ENCODE measurements at regions not wholly inside any gene's neighbourhood (a gene's known extent, or its start where the extent isn't known, plus 50 kb on each side); places are given as distances from the start of the nearest gene placed in this dataset.

DNA sequence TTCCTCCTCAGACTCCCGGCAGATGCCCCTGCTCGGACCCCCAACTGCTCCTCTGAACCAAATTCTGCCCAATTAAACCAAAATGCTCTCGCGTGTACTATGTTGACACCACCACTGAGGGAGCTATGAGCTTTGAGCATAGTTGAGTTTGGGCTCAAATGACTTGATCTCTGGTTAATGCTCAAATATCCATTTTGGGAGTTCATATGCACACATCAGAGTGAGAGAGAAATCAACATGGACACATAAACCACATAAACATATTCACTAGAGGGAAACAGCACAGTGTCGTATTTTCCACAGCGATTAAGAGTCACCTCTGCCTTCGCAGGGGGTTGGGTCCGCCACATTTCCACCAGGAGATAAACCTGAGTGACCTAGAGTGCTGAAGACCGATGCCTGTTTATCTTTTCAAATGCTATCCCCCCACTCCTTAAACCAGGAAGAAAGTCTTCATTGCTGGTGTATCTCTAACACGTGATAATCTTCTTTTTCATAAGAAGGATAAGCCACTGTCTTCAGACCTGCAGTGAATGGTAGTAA, 59.4 kb upstream of the FOXN3 start:
- no TSS peak for BruUV-seq (replicated peaks)
- no peaks in the 10 kb centered on the region for H3K79me2 ChIP-seq (ENCODE audit: low read depth)
- intact Hi-C loops (cut with micrococcal nuclease; ENCODE audit: unreplicated experiment) = no loop called here
- no peaks in the 10 kb centered on the region for H3F3A ChIP-seq (ENCODE audit: insufficient read depth, low read depth)
- CTCF ChIA-PET = no interaction called here
- POLR2A ChIA-PET (ENCODE audit: unreplicated experiment) = no interaction called here
- H2AFZ ChIP-seq = no peak overlapping the region
- H3K36me3 ChIP-seq (ENCODE audit: low read depth) = no peaks in the 10 kb centered on the region
- TF ChIP-seq, protein P1, sequence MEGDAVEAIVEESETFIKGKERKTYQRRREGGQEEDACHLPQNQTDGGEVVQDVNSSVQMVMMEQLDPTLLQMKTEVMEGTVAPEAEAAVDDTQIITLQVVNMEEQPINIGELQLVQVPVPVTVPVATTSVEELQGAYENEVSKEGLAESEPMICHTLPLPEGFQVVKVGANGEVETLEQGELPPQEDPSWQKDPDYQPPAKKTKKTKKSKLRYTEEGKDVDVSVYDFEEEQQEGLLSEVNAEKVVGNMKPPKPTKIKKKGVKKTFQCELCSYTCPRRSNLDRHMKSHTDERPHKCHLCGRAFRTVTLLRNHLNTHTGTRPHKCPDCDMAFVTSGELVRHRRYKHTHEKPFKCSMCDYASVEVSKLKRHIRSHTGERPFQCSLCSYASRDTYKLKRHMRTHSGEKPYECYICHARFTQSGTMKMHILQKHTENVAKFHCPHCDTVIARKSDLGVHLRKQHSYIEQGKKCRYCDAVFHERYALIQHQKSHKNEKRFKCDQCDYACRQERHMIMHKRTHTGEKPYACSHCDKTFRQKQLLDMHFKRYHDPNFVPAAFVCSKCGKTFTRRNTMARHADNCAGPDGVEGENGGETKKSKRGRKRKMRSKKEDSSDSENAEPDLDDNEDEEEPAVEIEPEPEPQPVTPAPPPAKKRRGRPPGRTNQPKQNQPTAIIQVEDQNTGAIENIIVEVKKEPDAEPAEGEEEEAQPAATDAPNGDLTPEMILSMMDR (conservative IDR thresholded peaks at IDR 0.05) = no peak
- no peak for TF ChIP-seq EZH2 (IDR thresholded peaks at IDR 0.05; ENCODE audit: low read depth)
- no peak for DNase-seq
- H3K4me1 ChIP-seq (replicated peaks; ENCODE audit: insufficient read depth) = no peaks in the 10 kb centered on the region
- H3K27me3 ChIP-seq (ENCODE audit: insufficient read depth, low read depth) = no peaks in the 10 kb centered on the region
- H3K27ac ChIP-seq = no peak overlapping the region
- H3K9me3 ChIP-seq (ENCODE audit: insufficient read depth, low read depth) = no peaks in the 10 kb centered on the region
- H3K4me3 ChIP-seq = no peak overlapping the region
- H3K9me2 ChIP-seq (ENCODE audit: insufficient read depth) = no peaks in the 10 kb centered on the region
- no peaks in the 10 kb centered on the region for H4K20me1 ChIP-seq (ENCODE audit: insufficient read depth)
- H3K4me2 ChIP-seq = no peak overlapping the region

DNA sequence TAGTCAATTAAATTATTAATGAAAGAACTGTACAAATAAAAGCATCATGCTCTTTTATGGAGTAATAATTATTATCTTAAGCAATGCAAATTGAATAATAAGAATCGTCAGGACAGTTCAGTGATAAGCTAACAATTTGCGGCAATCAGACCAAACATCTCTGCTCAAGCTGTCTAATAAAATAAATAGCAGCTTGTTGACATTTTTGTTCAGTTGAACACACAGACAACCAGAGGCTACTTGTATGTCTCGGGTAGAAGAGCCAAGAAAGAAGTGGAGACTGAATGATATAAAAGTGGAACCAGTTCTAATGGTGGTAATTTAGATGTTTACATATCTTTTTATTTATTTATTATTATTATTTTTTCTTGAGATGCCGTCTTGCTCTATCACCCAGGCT, 57.4 kb upstream of the FOXN3 start:
- TF ChIP-seq, protein P1 (conservative IDR thresholded peaks at IDR 0.05) = no peak
- TF ChIP-seq EZH2 (IDR thresholded peaks at IDR 0.05; ENCODE audit: low read depth) = no peak
- intact Hi-C loops (cut with micrococcal nuclease; ENCODE audit: unreplicated experiment) = no loop called here
- Histone ChIP-seq H2AFZ (no peak overlapping the region), H3K27ac (no peak overlapping the region), H3K27me3 (ENCODE audit: insufficient read depth, low read depth) (0 out of 2 replicates have a peak, but pooled peaks cover 6% of the 10 kb centered on the region), H3K9me3 (ENCODE audit: insufficient read depth, low read depth) (no peaks in the 10 kb centered on the region), H3K4me1 (replicated peaks; ENCODE audit: insufficient read depth) (no peaks in the 10 kb centered on the region), H3K79me2 (ENCODE audit: low read depth) (no peaks in the 10 kb centered on the region), H3K4me2 (no peak overlapping the region), H3K9me2 (ENCODE audit: insufficient read depth) (no peaks in the 10 kb centered on the region), H3K4me3 (no peak overlapping the region), H3F3A (ENCODE audit: insufficient read depth, low read depth) (no peaks in the 10 kb centered on the region), H4K20me1 (ENCODE audit: insufficient read depth) (no peaks in the 10 kb centered on the region), H3K36me3 (ENCODE audit: low read depth) (no peaks in the 10 kb centered on the region)
- DNase-seq = no peak
- POLR2A ChIA-PET (ENCODE audit: unreplicated experiment) = no interaction called here
- BruUV-seq (replicated peaks) = no TSS peak
- CTCF ChIA-PET = no interaction called here

DNA sequence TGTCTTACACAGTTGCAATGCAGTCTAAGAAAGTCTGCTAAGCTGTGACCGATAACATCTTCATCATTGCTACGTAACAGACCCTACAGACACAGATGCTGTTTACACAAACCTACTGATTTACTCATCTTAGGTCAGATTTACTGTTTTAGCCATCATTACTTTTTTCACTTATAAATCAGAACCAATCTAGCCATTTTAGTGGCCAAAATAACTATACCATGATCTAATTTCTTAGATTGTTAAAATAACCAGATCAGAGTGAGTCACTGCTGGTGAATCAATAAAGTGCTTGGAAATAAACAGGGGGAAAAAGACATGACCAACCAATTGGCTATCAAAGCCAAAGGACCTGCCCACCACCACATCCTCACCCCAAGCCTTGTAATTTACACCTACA, 57.0 kb upstream of the FOXN3 start:
- H3K9me2 ChIP-seq (ENCODE audit: insufficient read depth) = no peaks in the 10 kb centered on the region
- no peak overlapping the region for H3K4me2 ChIP-seq
- TF ChIP-seq, protein P1 (conservative IDR thresholded peaks at IDR 0.05) = no peak
- TF ChIP-seq EZH2 (IDR thresholded peaks at IDR 0.05; ENCODE audit: low read depth) = no peak
- no peaks in the 10 kb centered on the region for H3K9me3 ChIP-seq (ENCODE audit: insufficient read depth, low read depth)
- ChIA-PET POLR2A (ENCODE audit: unreplicated experiment) (no interaction called here), CTCF (no interaction called here)
- 0 out of 2 replicates have a peak, but pooled peaks cover 6% of the 10 kb centered on the region for H3K27me3 ChIP-seq (ENCODE audit: insufficient read depth, low read depth)
- H2AFZ ChIP-seq = no peak overlapping the region
- no peaks in the 10 kb centered on the region for H3K36me3 ChIP-seq (ENCODE audit: low read depth)
- H3K79me2 ChIP-seq (ENCODE audit: low read depth) = no peaks in the 10 kb centered on the region
- H3K4me1 ChIP-seq (replicated peaks; ENCODE audit: insufficient read depth) = no peaks in the 10 kb centered on the region
- BruUV-seq (replicated peaks) = no TSS peak
- H3F3A ChIP-seq (ENCODE audit: insufficient read depth, low read depth) = no peaks in the 10 kb centered on the region
- H3K4me3 ChIP-seq = no peak overlapping the region
- DNase-seq = no peak
- no peaks in the 10 kb centered on the region for H4K20me1 ChIP-seq (ENCODE audit: insufficient read depth)
- no peak overlapping the region for H3K27ac ChIP-seq
- intact Hi-C loops (cut with micrococcal nuclease; ENCODE audit: unreplicated experiment) = no loop called here
